ENCODE measurements at regions not wholly inside any gene's neighbourhood (a gene's known extent, or its start where the extent isn't known, plus 50 kb on each side); places are given as distances from the start of the nearest gene placed in this dataset.

- TF ChIP-seq CTCF (IDR thresholded peaks at IDR 0.05) (no peak), POLR2AphosphoS5 (IDR thresholded peaks at IDR 0.05) (no peak), EP300 (IDR thresholded peaks at IDR 0.05) (no peak)
Measured at GRCh38 chr2:138329162-138329561, 172.4 kb upstream of the SPOPL start.

All from gastroesophageal sphincter (tissue), 3 donors.